Mucosa of stomach (tissue), 1 donor: ENCODE measurements at regions not wholly inside any gene's neighbourhood (a gene's known extent, or its start where the extent isn't known, plus 50 kb on each side); places are given as distances from the start of the nearest gene placed in this dataset.

Experiments used
- H3K27me3 ChIP-seq: one replicate; pipeline ENCODE4 v1.7.0; 2013; ENCODE audit warnings: mild to moderate bottlenecking, low read length; ENCODE audit not compliant: control insufficient read depth, insufficient read depth
- H3K36me3 ChIP-seq: one replicate; pipeline ENCODE4 v1.7.0; 2013; ENCODE audit warnings: low read length; ENCODE audit not compliant: control insufficient read depth, insufficient read depth
- H3K4me1 ChIP-seq: one replicate; pipeline ENCODE4 v1.7.0; 2013; ENCODE audit warnings: mild to moderate bottlenecking, low read length; ENCODE audit not compliant: control insufficient read depth, insufficient read depth
- H3K4me3 ChIP-seq: one replicate; pipeline ENCODE4 v1.7.0; 2013; ENCODE audit warnings: low read length
- H3K9ac ChIP-seq: one replicate; pipeline ENCODE4 v1.7.0; 2013; ENCODE audit warnings: mild to moderate bottlenecking, low read length, moderate library complexity
- H3K9me3 ChIP-seq: one replicate; pipeline ENCODE4 v1.7.0; 2013; ENCODE audit warnings: mild to moderate bottlenecking, low read length, moderate library complexity; ENCODE audit not compliant: control insufficient read depth
- donor health status: Pancreatic carcinoma.

GRCh38 chr9:3716415-3716814 is 190.6 kb upstream of the RFX3 start:
- Histone ChIP-seq H3K36me3 (no peaks in the 10 kb centered on the region), H3K9me3 (no peaks in the 10 kb centered on the region), H3K4me3 (no peak overlapping the region), H3K4me1 (no peaks in the 10 kb centered on the region), H3K27me3 (no peaks in the 10 kb centered on the region), H3K9ac (no peak overlapping the region)

DNA sequence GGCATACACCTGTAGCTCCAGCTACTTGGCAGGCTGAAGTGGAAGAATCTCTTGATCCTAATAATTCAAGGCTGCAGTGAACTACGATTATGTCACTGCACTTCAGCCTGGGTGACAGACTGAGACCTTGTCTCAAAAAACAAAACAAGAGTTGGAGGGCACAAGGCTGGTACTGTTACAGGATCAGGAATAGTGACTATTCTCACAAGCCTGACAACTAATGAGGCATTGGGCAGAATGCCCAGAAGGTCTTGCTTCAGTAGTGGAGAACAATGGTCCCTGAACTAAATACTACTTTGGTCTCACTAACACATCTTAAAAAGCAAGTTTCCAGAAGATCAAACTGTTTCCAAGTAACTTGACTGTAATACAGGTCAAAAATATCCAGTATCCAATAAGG is 182.9 kb upstream of the RFX3 start:
- no peak overlapping the region for H3K4me3 ChIP-seq
- H3K27me3 ChIP-seq = no peaks in the 10 kb centered on the region
- no peaks in the 10 kb centered on the region for H3K36me3 ChIP-seq
- no peak overlapping the region for H3K9ac ChIP-seq
- no peaks in the 10 kb centered on the region for H3K9me3 ChIP-seq
- no peaks in the 10 kb centered on the region for H3K4me1 ChIP-seq

- no peaks in the 10 kb centered on the region for H3K36me3 ChIP-seq
- H3K4me1 ChIP-seq = no peaks in the 10 kb centered on the region
- H3K27me3 ChIP-seq = no peaks in the 10 kb centered on the region
- H3K9me3 ChIP-seq = no peaks in the 10 kb centered on the region
- H3K9ac ChIP-seq = no peak overlapping the region
- no peak overlapping the region for H3K4me3 ChIP-seq
Observed at GRCh38 chr9:3704890-3705289, 179.1 kb upstream of the RFX3 start.

- H3K27me3 ChIP-seq = no peaks in the 10 kb centered on the region
Observed at GRCh38 chr9:3700772-3701171, 175.0 kb upstream of the RFX3 start.

DNA sequence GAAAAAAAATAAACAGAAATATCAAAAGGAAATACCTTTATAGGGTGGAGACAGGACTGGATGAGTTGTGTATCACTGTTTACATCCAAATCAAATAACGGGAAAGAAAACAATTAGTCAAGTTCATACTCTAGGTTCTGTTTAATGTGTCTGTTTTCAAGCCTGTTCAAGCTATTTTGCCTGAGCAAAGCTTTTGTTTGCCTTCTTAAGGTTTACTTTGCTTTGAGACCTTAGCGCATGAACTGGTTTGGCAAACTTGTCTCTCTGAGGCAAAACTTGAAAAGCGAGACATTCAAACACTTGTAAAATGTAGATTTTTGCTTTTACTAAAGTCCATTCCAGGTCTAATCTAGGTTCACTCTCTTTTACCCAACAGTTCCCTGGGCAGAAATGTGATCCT is 174.1 kb upstream of the RFX3 start:
- no peak overlapping the region for H3K9ac ChIP-seq
- H3K36me3 ChIP-seq = no peaks in the 10 kb centered on the region
- no peaks in the 10 kb centered on the region for H3K27me3 ChIP-seq
- H3K9me3 ChIP-seq = no peaks in the 10 kb centered on the region
- H3K4me1 ChIP-seq = no peaks in the 10 kb centered on the region
- H3K4me3 ChIP-seq = no peak overlapping the region

More at GRCh38 chr9:3700772-3701171, 175.0 kb upstream of the RFX3 start:
- H3K9ac ChIP-seq = no peak overlapping the region
- H3K36me3 ChIP-seq = no peaks in the 10 kb centered on the region
- H3K9me3 ChIP-seq = no peaks in the 10 kb centered on the region
- H3K4me3 ChIP-seq = no peak overlapping the region
- H3K4me1 ChIP-seq = no peaks in the 10 kb centered on the region

DNA sequence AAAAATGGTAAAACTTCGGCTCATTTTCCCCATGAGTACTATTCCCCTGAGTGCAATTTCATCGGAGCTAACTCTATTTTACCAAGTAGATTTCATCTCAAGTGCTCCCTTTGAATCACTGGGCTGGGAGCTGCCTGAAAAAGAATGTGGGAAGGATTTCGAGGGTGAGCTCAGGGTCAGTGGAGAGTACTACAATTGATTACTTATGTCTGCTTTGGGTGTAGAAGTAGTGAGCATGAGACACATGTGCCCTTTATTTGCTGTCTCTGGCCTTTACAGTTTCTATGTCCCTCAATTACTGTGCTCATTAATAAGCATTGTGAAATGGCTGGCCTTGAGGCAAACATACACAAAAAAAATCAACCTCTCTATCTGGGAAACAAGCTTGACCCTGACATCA is 172.7 kb upstream of the RFX3 start:
- H3K27me3 ChIP-seq = no peaks in the 10 kb centered on the region

DNA sequence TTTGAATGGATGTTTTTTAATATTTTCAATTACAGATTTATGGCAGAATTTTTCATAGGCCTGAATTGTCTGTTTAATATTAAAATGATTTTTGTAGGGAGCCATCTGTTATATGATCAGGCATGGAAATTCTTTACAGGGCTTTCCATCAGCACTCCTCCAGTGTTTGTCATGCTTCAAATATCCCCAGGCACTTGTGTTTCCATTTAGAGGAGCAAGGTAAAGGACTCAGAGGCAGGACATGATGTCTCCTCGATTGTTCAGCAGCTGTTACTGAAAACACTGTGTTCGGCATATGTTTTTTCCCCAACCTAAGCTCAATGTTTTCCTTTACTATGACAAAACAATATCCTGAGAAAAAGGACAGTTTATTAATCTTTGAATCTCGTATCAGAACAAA is 172.3 kb upstream of the RFX3 start:
- H3K36me3 ChIP-seq = no peaks in the 10 kb centered on the region
- H3K4me1 ChIP-seq = no peaks in the 10 kb centered on the region
- H3K9me3 ChIP-seq = no peaks in the 10 kb centered on the region
- H3K27me3 ChIP-seq = no peaks in the 10 kb centered on the region
- H3K4me3 ChIP-seq = no peak overlapping the region
- no peak overlapping the region for H3K9ac ChIP-seq

More for the DNA sequence above, 172.7 kb upstream of the RFX3 start:
- Histone ChIP-seq H3K9me3 (no peaks in the 10 kb centered on the region), H3K9ac (no peak overlapping the region), H3K4me1 (no peaks in the 10 kb centered on the region), H3K4me3 (no peak overlapping the region), H3K36me3 (no peaks in the 10 kb centered on the region)

DNA sequence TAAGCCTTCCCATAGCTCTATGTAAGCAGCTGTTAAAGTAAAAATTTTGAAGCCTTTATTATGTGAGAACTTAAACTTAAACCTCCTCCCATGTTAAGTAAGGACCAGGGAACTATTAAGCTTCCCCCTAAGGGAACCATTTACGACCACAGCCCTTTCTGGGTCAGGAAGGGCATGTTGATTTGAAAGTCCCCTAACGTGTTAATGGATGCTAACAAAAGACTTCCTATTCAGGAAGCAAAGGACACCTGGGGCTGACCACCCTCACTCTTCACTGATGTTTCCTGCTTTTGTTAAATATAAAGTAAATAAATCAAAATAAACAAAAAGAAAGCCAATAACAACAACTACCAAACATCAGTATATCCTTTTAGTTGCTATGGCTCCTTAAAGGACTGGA is 170.6 kb upstream of the RFX3 start:
- Histone ChIP-seq H3K4me3 (no peak overlapping the region), H3K4me1 (no peaks in the 10 kb centered on the region), H3K9me3 (no peaks in the 10 kb centered on the region), H3K9ac (no peak overlapping the region), H3K36me3 (no peaks in the 10 kb centered on the region), H3K27me3 (no peaks in the 10 kb centered on the region)

GRCh38 chr9:3692606-3693005 is 166.8 kb upstream of the RFX3 start:
- Histone ChIP-seq H3K4me3 (no peak overlapping the region), H3K9me3 (no peaks in the 10 kb centered on the region), H3K4me1 (no peaks in the 10 kb centered on the region), H3K36me3 (no peaks in the 10 kb centered on the region), H3K27me3 (no peaks in the 10 kb centered on the region), H3K9ac (no peak overlapping the region)

DNA sequence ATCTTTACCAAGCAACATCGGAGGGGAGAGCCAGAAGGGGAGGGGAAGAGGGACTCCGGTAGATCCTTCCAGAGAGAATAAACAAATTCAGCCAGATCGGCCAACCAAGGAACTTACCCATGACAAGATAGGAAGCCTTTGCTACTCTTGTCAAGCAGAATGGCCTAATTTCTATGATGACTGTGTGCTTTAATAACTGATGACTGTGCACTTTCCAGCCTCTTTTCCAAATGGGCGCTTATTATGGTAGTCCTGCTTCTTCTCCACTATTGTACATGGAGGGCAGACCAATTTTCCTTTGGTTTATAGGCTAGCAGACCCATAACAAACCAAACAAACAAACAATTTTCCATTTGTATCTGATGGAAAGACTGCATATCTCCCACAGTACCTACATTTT is 163.8 kb upstream of the RFX3 start:
- Histone ChIP-seq H3K4me1 (no peaks in the 10 kb centered on the region), H3K4me3 (no peak overlapping the region), H3K27me3 (no peaks in the 10 kb centered on the region), H3K9me3 (no peaks in the 10 kb centered on the region), H3K9ac (no peak overlapping the region), H3K36me3 (no peaks in the 10 kb centered on the region)

GRCh38 chr9:3687145-3687544 is 161.3 kb upstream of the RFX3 start:
- Histone ChIP-seq H3K27me3 (no peaks in the 10 kb centered on the region), H3K36me3 (no peaks in the 10 kb centered on the region), H3K4me1 (no peaks in the 10 kb centered on the region), H3K9me3 (no peaks in the 10 kb centered on the region), H3K4me3 (no peak overlapping the region), H3K9ac (no peak overlapping the region)

DNA sequence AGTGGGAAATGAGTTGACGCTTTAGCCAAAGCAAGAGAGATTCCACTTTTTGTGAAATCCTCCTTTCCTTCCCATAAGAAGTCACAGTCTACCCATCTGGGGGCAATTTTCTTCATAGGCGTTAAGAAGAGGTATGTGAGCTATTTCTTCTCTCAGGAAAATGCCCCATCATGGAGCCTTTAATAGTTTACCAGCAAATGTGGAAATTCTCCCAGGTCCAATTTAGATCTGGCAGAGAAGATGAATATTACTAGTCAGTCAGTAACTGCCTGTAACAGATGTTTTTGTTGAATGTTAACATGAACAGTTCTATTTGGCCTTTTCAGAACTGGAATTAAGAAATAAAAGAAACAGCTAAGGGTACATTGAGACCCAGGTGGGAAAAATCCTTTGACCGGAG is 156.4 kb upstream of the RFX3 start:
- Histone ChIP-seq H3K4me1 (no peaks in the 10 kb centered on the region), H3K9ac (no peak overlapping the region), H3K27me3 (no peaks in the 10 kb centered on the region), H3K9me3 (no peaks in the 10 kb centered on the region), H3K4me3 (no peak overlapping the region), H3K36me3 (no peaks in the 10 kb centered on the region)

- no peaks in the 10 kb centered on the region for H3K27me3 ChIP-seq
- H3K36me3 ChIP-seq = no peaks in the 10 kb centered on the region
- no peaks in the 10 kb centered on the region for H3K9me3 ChIP-seq
- no peak overlapping the region for H3K9ac ChIP-seq
- no peak overlapping the region for H3K4me3 ChIP-seq
- H3K4me1 ChIP-seq = no peaks in the 10 kb centered on the region
Observed at GRCh38 chr9:3677541-3677940, 151.7 kb upstream of the RFX3 start.
